Ammon's horn (tissue), 1 donor: ENCODE measurements at regions not wholly inside any gene's neighbourhood (a gene's known extent, or its start where the extent isn't known, plus 50 kb on each side); places are given as distances from the start of the nearest gene placed in this dataset.

Source experiments
- DNase-seq: peaks from one replicate; pipeline ENCODE4 v3.0.0-alpha.2; 2016; ENCODE audit warnings: low spot score

DNA sequence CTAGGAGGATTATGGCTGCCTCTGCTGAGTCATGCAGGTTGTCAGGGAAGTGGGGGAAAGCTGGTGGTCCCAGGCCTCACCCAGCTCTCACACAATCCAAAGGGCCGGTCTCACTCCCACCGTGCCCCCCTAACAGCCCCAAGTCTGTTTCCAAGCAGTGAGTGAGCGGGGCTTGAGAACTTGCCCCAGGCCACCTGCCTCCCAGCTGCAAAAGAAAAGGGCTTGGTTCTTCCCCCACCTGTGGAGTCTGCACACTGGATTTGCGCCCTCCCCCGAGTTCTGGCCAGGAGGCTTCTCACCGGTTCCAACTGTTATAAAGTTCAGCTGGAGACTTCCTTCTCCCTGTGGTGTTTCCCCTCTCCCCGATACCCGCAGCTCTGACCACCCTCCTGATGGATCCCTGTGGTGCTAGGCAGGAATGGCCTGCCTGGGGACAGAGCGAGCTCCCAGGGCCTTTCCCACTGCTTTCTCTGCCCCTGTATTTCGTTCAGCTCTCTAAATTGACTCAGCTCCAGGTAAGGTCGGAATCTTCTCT lies 222.3 kb downstream of the BARHL2 start:
- DNase-seq: no peak

GRCh38 chr1:90488451-90488850 lies 228.7 kb downstream of the BARHL2 start:
- no peak for DNase-seq

DNA sequence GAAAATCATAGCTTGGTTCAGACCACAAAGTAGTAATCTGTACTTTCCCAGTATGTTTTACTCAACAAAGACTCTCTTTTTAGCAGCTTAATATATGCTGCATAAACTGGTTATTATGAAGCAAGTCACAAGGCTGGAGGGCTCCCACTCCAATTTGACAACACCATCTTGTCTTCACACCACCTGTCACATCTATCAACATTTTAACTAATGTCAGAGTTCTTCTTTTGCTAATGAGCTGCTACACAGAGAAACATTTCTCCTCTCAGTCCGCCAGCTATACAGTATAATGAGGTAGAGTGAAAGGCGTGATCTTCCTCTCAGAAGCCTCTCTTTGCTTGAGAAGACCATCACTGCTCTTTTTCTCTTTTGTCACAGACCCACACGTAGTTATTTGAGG lies 230.1 kb downstream of the BARHL2 start:
- DNase-seq: no peak

- no peak for DNase-seq
These were observed 230.8 kb downstream of the BARHL2 start for GRCh38 chr1:90486134-90486824.

DNA sequence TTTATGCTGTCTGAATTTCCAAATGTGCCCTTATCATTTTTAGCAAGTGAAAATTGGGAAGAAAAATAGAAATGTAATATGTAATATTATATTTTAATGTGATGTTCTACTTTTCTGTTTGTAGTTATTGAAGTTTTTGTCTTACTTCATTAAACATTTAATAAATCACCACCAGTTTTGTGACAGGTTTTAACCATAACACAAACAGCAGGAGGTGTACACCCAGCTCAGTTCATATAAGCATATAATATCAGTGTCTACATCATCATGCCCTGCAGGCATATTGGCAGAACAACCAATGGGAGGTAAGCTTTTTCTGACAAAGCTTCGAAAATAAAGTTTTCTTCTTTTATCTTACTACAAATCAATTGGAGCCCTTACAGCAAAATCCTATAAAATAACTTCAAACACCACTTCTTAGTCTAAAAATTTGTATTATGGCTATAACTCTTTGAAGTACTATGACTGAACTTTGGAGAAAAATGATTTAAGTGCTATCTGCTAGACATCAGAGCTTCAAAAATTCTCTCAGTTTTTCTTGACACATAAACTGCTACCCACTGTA lies 236.7 kb downstream of the BARHL2 start:
- no peak for DNase-seq

- DNase-seq: no peak
These were observed 240.1 kb downstream of the BARHL2 start for GRCh38 chr1:90476994-90477393.

GRCh38 chr1:90476411-90476810 lies 240.7 kb downstream of the BARHL2 start:
- DNase-seq: no peak

DNA sequence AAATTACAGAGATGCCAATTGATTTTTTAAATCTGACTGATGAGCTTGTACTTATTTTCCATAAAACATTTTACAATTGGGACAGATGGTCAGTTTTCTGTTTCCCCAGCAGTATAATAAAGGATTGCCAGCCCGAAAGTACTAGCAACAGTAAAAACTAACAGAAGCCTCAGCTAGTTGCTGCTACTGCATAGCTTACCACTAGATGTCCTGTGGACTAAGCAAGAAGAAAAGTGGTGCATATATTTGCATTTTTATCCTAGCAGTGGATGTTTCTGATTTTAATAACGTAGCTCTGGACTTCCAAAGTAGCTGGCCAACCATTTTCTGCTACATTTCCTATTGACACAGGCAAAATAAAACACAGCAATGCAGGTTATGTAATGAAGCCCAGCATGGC lies 241.5 kb downstream of the BARHL2 start:
- DNase-seq: peak; percentile 40

GRCh38 chr1:90474731-90475130 lies 242.4 kb downstream of the BARHL2 start:
- DNase-seq: no peak

DNA sequence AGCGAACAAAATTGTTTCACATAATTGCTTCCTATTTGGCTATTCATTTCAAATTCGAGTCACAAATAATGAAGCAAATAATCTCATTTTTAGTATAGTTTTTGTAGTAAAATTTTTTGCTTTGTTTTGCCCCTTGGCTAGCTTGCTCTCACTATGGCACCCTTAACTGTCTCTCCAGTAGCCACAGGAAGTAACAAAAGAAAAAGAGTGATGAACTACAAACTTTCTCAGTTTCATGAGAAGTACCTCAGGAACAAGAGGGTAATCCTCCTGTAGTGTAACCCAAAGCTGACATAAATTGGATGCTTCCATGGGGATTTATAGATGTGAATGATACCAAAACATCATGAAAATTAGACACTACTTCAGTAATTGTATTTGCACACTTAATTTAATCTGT lies 242.9 kb downstream of the BARHL2 start:
- DNase-seq: no peak

DNA sequence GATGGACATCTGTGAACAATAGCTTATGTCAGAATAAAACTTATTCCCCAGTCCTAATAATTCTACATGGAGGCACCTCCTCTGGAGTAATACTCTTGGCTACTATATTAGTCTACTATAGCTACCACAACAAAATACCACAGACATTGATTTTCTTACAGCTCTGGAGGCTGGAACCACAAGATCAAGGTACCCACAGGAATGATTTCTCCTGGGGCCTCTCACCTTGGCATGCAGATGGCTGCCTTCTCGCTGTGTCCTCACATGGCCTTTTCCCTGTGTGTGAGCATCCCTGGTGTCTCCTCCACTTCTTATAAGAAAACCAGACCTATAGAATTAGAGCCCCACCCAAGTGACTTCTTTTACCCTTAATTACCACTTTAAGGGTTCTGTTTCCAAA lies 244.3 kb downstream of the BARHL2 start:
- no peak for DNase-seq

- DNase-seq: no peak
These were observed 257.5 kb downstream of the BARHL2 start for GRCh38 chr1:90459570-90459969.

DNA sequence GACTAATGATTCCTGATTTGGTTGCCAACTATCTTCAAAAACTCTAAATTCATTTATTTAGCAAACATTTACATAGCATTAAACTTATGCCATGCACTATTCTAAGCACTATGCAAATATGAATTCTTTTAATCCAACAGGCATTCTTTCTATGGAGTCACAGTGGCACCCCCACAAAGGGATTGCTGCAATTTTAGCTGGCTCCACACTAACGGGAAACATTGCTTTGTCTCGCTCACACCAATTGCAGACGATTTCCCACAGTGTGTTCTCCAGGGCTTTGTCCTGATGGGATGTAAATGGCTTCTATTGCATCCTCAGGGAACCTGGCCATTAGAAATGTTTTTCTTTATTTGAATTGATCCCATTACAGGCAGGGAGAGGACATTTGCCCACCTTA lies 259.1 kb downstream of the BARHL2 start:
- DNase-seq: no peak

DNA sequence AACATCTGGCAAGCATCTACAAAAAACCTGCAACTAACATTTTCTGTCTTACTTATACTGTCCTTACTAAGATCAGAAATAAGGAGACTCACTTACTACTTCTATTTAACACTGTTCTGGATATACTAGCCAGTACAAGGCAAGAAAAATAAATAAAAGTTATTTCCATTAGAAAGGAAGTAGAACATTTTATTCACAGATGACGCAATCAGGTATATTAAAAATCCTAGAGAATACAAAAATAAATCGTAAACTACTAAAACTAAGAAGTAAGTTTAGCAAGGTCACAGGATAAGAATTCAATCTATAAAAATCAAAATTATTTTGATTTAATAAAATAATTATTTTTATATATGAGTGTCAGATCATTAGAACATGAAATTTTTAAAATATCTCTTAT lies 264.6 kb downstream of the BARHL2 start:
- no peak for DNase-seq

GRCh38 chr1:90443354-90443753 lies 273.7 kb downstream of the BARHL2 start:
- DNase-seq: no peak

DNA sequence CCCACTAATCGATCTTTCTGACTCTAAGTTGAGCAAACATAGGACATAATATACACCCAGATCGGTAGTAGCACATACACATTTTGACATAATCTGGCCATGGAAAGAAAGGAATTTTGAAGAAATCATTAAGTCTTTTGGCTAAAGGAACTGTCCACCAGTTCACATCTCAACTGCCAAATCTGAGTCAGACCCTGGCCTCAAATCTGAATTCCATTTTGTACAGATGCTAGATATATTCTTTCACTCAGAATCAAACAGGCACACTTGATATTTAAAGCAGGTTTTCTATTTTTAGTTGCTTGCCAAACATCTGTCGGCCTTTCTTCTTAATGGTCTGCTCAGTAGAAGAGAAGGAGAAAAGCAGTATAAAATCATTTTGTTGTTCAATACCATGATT lies 281.8 kb downstream of the BARHL2 start:
- DNase-seq: no peak

- DNase-seq: no peak
These were observed 282.6 kb downstream of the BARHL2 start for GRCh38 chr1:90434460-90434859.

DNA sequence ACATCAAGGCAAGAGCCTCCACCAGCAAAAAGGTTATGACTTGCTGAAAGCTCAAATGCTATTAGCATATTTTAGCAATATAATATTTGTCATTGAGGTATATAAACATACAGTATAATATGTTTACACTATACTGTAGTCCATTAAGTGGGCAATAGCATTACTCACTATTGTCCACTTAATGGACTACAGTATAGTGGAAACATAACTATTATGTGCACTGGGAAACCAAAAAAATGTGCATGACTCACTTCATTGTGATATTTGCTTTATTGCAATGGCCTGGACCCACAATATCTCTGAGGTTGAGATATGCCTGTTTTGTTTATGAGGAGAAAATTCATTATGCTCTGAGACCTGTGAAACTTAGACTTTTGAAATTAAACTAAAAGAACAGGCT lies 300.0 kb downstream of the BARHL2 start:
- DNase-seq: no peak

- DNase-seq: peak; percentile 44
These were observed 302.9 kb downstream of the BARHL2 start for GRCh38 chr1:90414201-90414600.

- DNase-seq: no peak
These were observed 303.6 kb downstream of the BARHL2 start for GRCh38 chr1:90413519-90413918.

GRCh38 chr1:90412563-90412962 lies 304.5 kb downstream of the BARHL2 start:
- no peak for DNase-seq

- DNase-seq: no peak
These were observed 305.9 kb downstream of the BARHL2 start for GRCh38 chr1:90411185-90411584.

GRCh38 chr1:90407737-90408136 lies 309.4 kb downstream of the BARHL2 start:
- no peak for DNase-seq

DNA sequence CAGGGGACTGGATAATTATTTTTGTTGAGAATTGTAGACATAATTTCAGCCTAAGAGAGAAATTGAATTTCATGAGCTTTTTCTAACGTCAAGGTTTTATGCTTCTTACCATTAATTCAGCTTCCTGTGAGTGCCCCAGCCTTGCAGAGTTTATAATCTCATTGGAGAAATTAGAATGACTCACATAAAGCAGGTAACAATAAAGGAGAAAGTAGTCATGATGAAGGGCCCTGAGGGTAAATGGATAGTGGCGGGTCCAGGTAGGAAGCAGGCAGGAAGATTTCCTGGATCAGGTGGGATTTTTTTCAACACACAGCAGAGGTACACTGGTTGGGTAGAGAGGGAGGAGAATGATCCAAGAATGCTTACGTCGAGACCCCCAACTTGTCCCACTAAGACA lies 311.4 kb downstream of the BARHL2 start:
- DNase-seq: no peak
